Activated CD4-positive, alpha-beta T cell treated with anti-CD3 and anti-CD28 coated beads, Interleukin-2, amount 10 ng/mL, durations not matched to agents 24 days and 14 days (primary cell): ENCODE measurements at regions not wholly inside any gene's neighbourhood (a gene's known extent, or its start where the extent isn't known, plus 50 kb on each side); places are given as distances from the start of the nearest gene placed in this dataset.
"Not testable (repeated sequence)": the region's sequence is repeated elsewhere in the genome, so short reads cannot be mapped to it uniquely, and the experiment has no call there.

Experiments used
- DNase-seq: peaks from one replicate; pipeline ENCODE4 v3.0.0; 2022
- H3K27ac Mint-ChIP-seq: one replicate; pipeline ENCODE4 v1.8.0; 2022; ENCODE audit warnings: mild to moderate bottlenecking, mixed read lengths
- H3K27me3 Mint-ChIP-seq: one replicate; pipeline ENCODE4 v1.8.0; 2022; ENCODE audit warnings: mixed read lengths
- H3K36me3 Mint-ChIP-seq: one replicate; pipeline ENCODE4 v1.8.0; 2022; ENCODE audit warnings: low read depth, mild to moderate bottlenecking, mixed read lengths
- H3K4me1 Mint-ChIP-seq: one replicate; pipeline ENCODE4 v1.8.0; 2021; ENCODE audit warnings: mixed read lengths
- H3K4me3 Mint-ChIP-seq: one replicate; pipeline ENCODE4 v1.8.0; 2022; ENCODE audit warnings: mild to moderate bottlenecking, moderate library complexity, mixed read lengths
- H3K9me3 Mint-ChIP-seq: one replicate; pipeline ENCODE4 v1.8.0; 2021; ENCODE audit warnings: mixed read lengths
- intact Hi-C: fragments of 100-400 bp; cut with micrococcal nuclease; formaldehyde crosslinking; loops from one replicate; pipeline ENCODE4 v1.15.1; 2023

- no peaks in the 10 kb centered on the region for H3K4me1 Mint-ChIP-seq
- no peaks in the 10 kb centered on the region for H3K27me3 Mint-ChIP-seq
- intact Hi-C loops: no loop called here
- H3K36me3 Mint-ChIP-seq: no peaks in the 10 kb centered on the region
- no peak overlapping the region for H3K4me3 Mint-ChIP-seq
- DNase-seq: no peak
- no peak overlapping the region for H3K27ac Mint-ChIP-seq
- no peaks in the 10 kb centered on the region for H3K9me3 Mint-ChIP-seq
These were observed 131.3 kb downstream of the INHBA start for GRCh38 chr7:41571573-41571972.

- no peak overlapping the region for H3K4me3 Mint-ChIP-seq
- intact Hi-C loops: no loop called here
- no peak for DNase-seq
- H3K36me3 Mint-ChIP-seq: no peaks in the 10 kb centered on the region
- H3K9me3 Mint-ChIP-seq: no peaks in the 10 kb centered on the region
- no peak overlapping the region for H3K27ac Mint-ChIP-seq
- no peaks in the 10 kb centered on the region for H3K27me3 Mint-ChIP-seq
- no peaks in the 10 kb centered on the region for H3K4me1 Mint-ChIP-seq
These were observed 132.1 kb downstream of the INHBA start for GRCh38 chr7:41570766-41571165.

- Mint-ChIP-seq H3K4me1 (no peaks in the 10 kb centered on the region), H3K36me3 (no peaks in the 10 kb centered on the region), H3K4me3 (no peak overlapping the region), H3K9me3 (no peaks in the 10 kb centered on the region), H3K27me3 (no peaks in the 10 kb centered on the region), H3K27ac (no peak overlapping the region)
- DNase-seq: no peak
- intact Hi-C loops: no loop called here
These were observed 134.8 kb downstream of the INHBA start for GRCh38 chr7:41568135-41568534.

GRCh38 chr7:41567731-41568114, 135.2 kb downstream of the INHBA start:
- no peaks in the 10 kb centered on the region for H3K4me1 Mint-ChIP-seq
- H3K9me3 Mint-ChIP-seq: no peaks in the 10 kb centered on the region
- no peak overlapping the region for H3K4me3 Mint-ChIP-seq
- intact Hi-C loops: no loop called here
- H3K27ac Mint-ChIP-seq: no peak overlapping the region
- no peaks in the 10 kb centered on the region for H3K27me3 Mint-ChIP-seq
- no peak for DNase-seq
- no peaks in the 10 kb centered on the region for H3K36me3 Mint-ChIP-seq

- no peaks in the 10 kb centered on the region for H3K27me3 Mint-ChIP-seq
- H3K36me3 Mint-ChIP-seq: no peaks in the 10 kb centered on the region
- intact Hi-C loops: no loop called here
- no peak overlapping the region for H3K27ac Mint-ChIP-seq
- no peak for DNase-seq
- no peaks in the 10 kb centered on the region for H3K9me3 Mint-ChIP-seq
- no peaks in the 10 kb centered on the region for H3K4me1 Mint-ChIP-seq
- H3K4me3 Mint-ChIP-seq: no peak overlapping the region
These were observed 135.7 kb downstream of the INHBA start for GRCh38 chr7:41567031-41567730.

- Mint-ChIP-seq H3K4me1 (no peaks in the 10 kb centered on the region), H3K36me3 (no peaks in the 10 kb centered on the region), H3K9me3 (no peaks in the 10 kb centered on the region), H3K27me3 (no peaks in the 10 kb centered on the region), H3K27ac (no peak overlapping the region), H3K4me3 (no peak overlapping the region)
- no peak for DNase-seq
- intact Hi-C loops: no loop called here
These were observed 136.3 kb downstream of the INHBA start for GRCh38 chr7:41566581-41566980.

GRCh38 chr7:41565655-41566054, 137.2 kb downstream of the INHBA start:
- H3K27me3 Mint-ChIP-seq: no peaks in the 10 kb centered on the region
- intact Hi-C loops: no loop called here
- no peak for DNase-seq
- no peak overlapping the region for H3K4me3 Mint-ChIP-seq
- no peak overlapping the region for H3K27ac Mint-ChIP-seq
- H3K9me3 Mint-ChIP-seq: no peaks in the 10 kb centered on the region
- H3K36me3 Mint-ChIP-seq: no peaks in the 10 kb centered on the region
- no peaks in the 10 kb centered on the region for H3K4me1 Mint-ChIP-seq

- no peak overlapping the region for H3K27ac Mint-ChIP-seq
- no peak for DNase-seq
- no peaks in the 10 kb centered on the region for H3K36me3 Mint-ChIP-seq
- intact Hi-C loops: no loop called here
- H3K9me3 Mint-ChIP-seq: peaks cover 10% of the 10 kb centered on the region
- no peaks in the 10 kb centered on the region for H3K4me1 Mint-ChIP-seq
- H3K27me3 Mint-ChIP-seq: no peaks in the 10 kb centered on the region
- no peak overlapping the region for H3K4me3 Mint-ChIP-seq
These were observed 143.5 kb downstream of the INHBA start for GRCh38 chr7:41559426-41559825.

GRCh38 chr7:41554481-41554880, 148.4 kb downstream of the INHBA start:
- Mint-ChIP-seq H3K27me3 (no peaks in the 10 kb centered on the region), H3K4me1 (no peaks in the 10 kb centered on the region), H3K4me3 (no peak overlapping the region), H3K27ac (no peak overlapping the region), H3K9me3 (peaks cover 8% of the 10 kb centered on the region), H3K36me3 (no peaks in the 10 kb centered on the region)
- no peak for DNase-seq
- intact Hi-C loops: no loop called here

- H3K4me1 Mint-ChIP-seq, intact Hi-C loops, H3K9me3 Mint-ChIP-seq, DNase-seq, H3K4me3 Mint-ChIP-seq, H3K36me3 Mint-ChIP-seq, H3K27me3 Mint-ChIP-seq, H3K27ac Mint-ChIP-seq: not testable (repeated sequence)
These were observed 152.8 kb downstream of the INHBA start for GRCh38 chr7:41550046-41550445.

GRCh38 chr7:41544241-41544640, 158.6 kb downstream of the INHBA start:
- Mint-ChIP-seq H3K36me3 (no peaks in the 10 kb centered on the region), H3K4me1 (no peaks in the 10 kb centered on the region), H3K4me3 (no peak overlapping the region), H3K9me3 (peaks cover 5% of the 10 kb centered on the region), H3K27ac (no peak overlapping the region), H3K27me3 (no peaks in the 10 kb centered on the region)
- intact Hi-C loops: no loop called here
- DNase-seq: no peak

- H3K27ac Mint-ChIP-seq: no peak overlapping the region
- intact Hi-C loops: no loop called here
- H3K4me1 Mint-ChIP-seq: no peaks in the 10 kb centered on the region
- H3K9me3 Mint-ChIP-seq: peaks cover 5% of the 10 kb centered on the region
- no peak for DNase-seq
- H3K4me3 Mint-ChIP-seq: no peak overlapping the region
- H3K27me3 Mint-ChIP-seq: no peaks in the 10 kb centered on the region
- H3K36me3 Mint-ChIP-seq: no peaks in the 10 kb centered on the region
These were observed 162.3 kb downstream of the INHBA start for GRCh38 chr7:41540601-41541000.

GRCh38 chr7:41538810-41539724, 163.8 kb downstream of the INHBA start:
- intact Hi-C loops: no loop called here
- Mint-ChIP-seq H3K36me3 (no peaks in the 10 kb centered on the region), H3K4me3 (no peak overlapping the region), H3K9me3 (peaks cover 5% of the 10 kb centered on the region), H3K27ac (no peak overlapping the region), H3K27me3 (no peaks in the 10 kb centered on the region), H3K4me1 (no peaks in the 10 kb centered on the region)
- no peak for DNase-seq

GRCh38 chr7:41536873-41537665, 165.8 kb downstream of the INHBA start:
- H3K9me3 Mint-ChIP-seq: no peaks in the 10 kb centered on the region
- no peaks in the 10 kb centered on the region for H3K27me3 Mint-ChIP-seq
- intact Hi-C loops: no loop called here
- no peak for DNase-seq
- H3K4me3 Mint-ChIP-seq: no peak overlapping the region
- H3K36me3 Mint-ChIP-seq: no peaks in the 10 kb centered on the region
- H3K4me1 Mint-ChIP-seq: no peaks in the 10 kb centered on the region
- H3K27ac Mint-ChIP-seq: no peak overlapping the region
